Astrocyte (in vitro differentiated cells and primary cell): ENCODE measurements at regions not wholly inside any gene's neighbourhood (a gene's known extent, or its start where the extent isn't known, plus 50 kb on each side); places are given as distances from the start of the nearest gene placed in this dataset.

Experiments used
- CTCF ChIP-seq: IDR thresholded peaks from 2 replicates; pipeline ENCODE4 v1.5.1; 2011; ENCODE audit warnings: low read depth, mild to moderate bottlenecking, inconsistent platforms, low read length, moderate library complexity; ENCODE audit not compliant: insufficient read depth
- EZH2 ChIP-seq: IDR thresholded peaks from 2 replicates; pipeline ENCODE4 v1.6.1; 2012; ENCODE audit warnings: mild to moderate bottlenecking, low read length, inconsistent platforms; ENCODE audit not compliant: insufficient read depth

DNA sequence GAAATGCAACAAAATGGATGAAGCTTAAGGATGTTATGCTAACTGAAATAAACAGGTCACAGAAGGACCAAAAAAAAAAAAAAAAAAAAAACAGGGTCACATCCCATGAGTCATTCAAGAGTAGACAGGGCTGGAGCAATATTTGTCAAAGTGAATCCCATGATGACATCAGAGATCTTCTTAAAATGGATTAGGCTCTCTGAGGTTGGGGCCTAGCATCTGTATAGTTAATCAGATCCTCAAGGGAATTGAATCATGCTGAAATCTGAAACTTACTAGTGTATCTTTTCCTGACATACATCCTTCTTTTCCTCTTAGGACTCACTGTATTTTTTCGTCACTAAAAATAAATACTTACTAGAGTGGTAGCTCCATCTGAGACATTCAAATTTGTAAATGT, 380.6 kb upstream of the NXPH2 start:
- TF ChIP-seq CTCF (no peak), EZH2 (no peak)
